HG03108 (cell line): ENCODE measurements at regions not wholly inside any gene's neighbourhood (a gene's known extent, or its start where the extent isn't known, plus 50 kb on each side); places are given as distances from the start of the nearest gene placed in this dataset.

Experiments
- ATAC-seq: cut with Tn5 transposase; IDR thresholded peaks from one replicate; pipeline ENCODE4 v1.9.1; 2021; ENCODE audit warnings: moderate library complexity; ENCODE audit not compliant: unreplicated experiment

GRCh38 chr11:13868710-13869397, 93.7 kb upstream of the SPON1 start:
- no peak for ATAC-seq

GRCh38 chr11:13869398-13869886, 93.1 kb upstream of the SPON1 start:
- no peak for ATAC-seq

GRCh38 chr11:13874597-13874996, 87.9 kb upstream of the SPON1 start:
- ATAC-seq, result no peak

GRCh38 chr11:13875643-13876042, 86.9 kb upstream of the SPON1 start:
- no peak for ATAC-seq

GRCh38 chr11:13876423-13876822, 86.1 kb upstream of the SPON1 start:
- ATAC-seq, result no peak

- no peak for ATAC-seq
Observed at GRCh38 chr11:13878077-13878476, 84.4 kb upstream of the SPON1 start.

GRCh38 chr11:13880634-13881033, 81.9 kb upstream of the SPON1 start:
- no peak for ATAC-seq

- ATAC-seq, result no peak
Observed at GRCh38 chr11:13881226-13881905, 81.2 kb upstream of the SPON1 start.

GRCh38 chr11:13883042-13883441, 79.5 kb upstream of the SPON1 start:
- ATAC-seq, result no peak

GRCh38 chr11:13883589-13883988, 78.9 kb upstream of the SPON1 start:
- ATAC-seq, result no peak

GRCh38 chr11:13884158-13884799, 78.2 kb upstream of the SPON1 start:
- ATAC-seq, result no peak

- no peak for ATAC-seq
Observed at GRCh38 chr11:13885083-13885482, 77.4 kb upstream of the SPON1 start.

GRCh38 chr11:13889552-13890249, 72.8 kb upstream of the SPON1 start:
- ATAC-seq, result no peak

GRCh38 chr11:13891911-13892310, 70.6 kb upstream of the SPON1 start:
- ATAC-seq, result no peak

- ATAC-seq, result no peak
Observed at GRCh38 chr11:13896175-13896980, 66.1 kb upstream of the SPON1 start.

GRCh38 chr11:13896981-13897353, 65.6 kb upstream of the SPON1 start:
- no peak for ATAC-seq

GRCh38 chr11:13897646-13898276, 64.8 kb upstream of the SPON1 start:
- no peak for ATAC-seq

- ATAC-seq, result no peak
Observed at GRCh38 chr11:13899603-13900002, 62.9 kb upstream of the SPON1 start.

GRCh38 chr11:13902523-13902922, 60.0 kb upstream of the SPON1 start:
- no peak for ATAC-seq

- no peak for ATAC-seq
Observed at GRCh38 chr11:13905137-13905781, 57.3 kb upstream of the SPON1 start.
